Keratinocyte (primary cell): ENCODE measurements at regions not wholly inside any gene's neighbourhood (a gene's known extent, or its start where the extent isn't known, plus 50 kb on each side); places are given as distances from the start of the nearest gene placed in this dataset.

Experiments
- CTCF ChIP-seq, 3 experiments: IDR thresholded peaks in 1 of 3; conservative IDR thresholded peaks in 1 of 3; optimal IDR thresholded peaks in 1 of 3; 2 replicates in 2 of 3; 3 replicates in 1 of 3; pipeline versions ENCODE3 to v1.5.1; 2011; ENCODE audit warnings: low read length in 3 of 3, mild to moderate bottlenecking in 3 of 3, moderate library complexity in 2 of 3, control low read depth in 1 of 3, inconsistent platforms in 1 of 3; ENCODE audit not compliant: insufficient read depth in 2 of 3; ENCODE audit errors: extremely low read depth in 1 of 3
- EZH2 ChIP-seq: IDR thresholded peaks from one replicate; pipeline ENCODE4 v1.6.1; 2012; ENCODE audit warnings: inconsistent platforms, mild to moderate bottlenecking, low read length, moderate library complexity

GRCh38 chr12:13897811-13898210, 83.6 kb downstream of the GRIN2B start:
- no peak for TF ChIP-seq CTCF (optimal IDR thresholded peaks at IDR 0.05 in 1 of 3, IDR thresholded peaks at IDR 0.05 in 1 of 3, conservative IDR thresholded peaks at IDR 0.05 in 1 of 3; ENCODE audit: extremely low read depth in 1 of 3, insufficient read depth in 2 of 3, low read length in 3 of 3)
- TF ChIP-seq EZH2: no peak
